Duodenal mucosa (tissue), 2 donors: ENCODE measurements at regions not wholly inside any gene's neighbourhood (a gene's known extent, or its start where the extent isn't known, plus 50 kb on each side); places are given as distances from the start of the nearest gene placed in this dataset.
"Not testable (repeated sequence)": the region's sequence is repeated elsewhere in the genome, so short reads cannot be mapped to it uniquely, and the experiment has no call there.

ENCODE experiments used
- H3K27ac ChIP-seq: one replicate; pipeline ENCODE4 v1.7.0; 2013; ENCODE audit warnings: low read depth, low read length
- H3K27me3 ChIP-seq, 2 donors: one replicate each; pipeline ENCODE4 v1.7.0; 2013; ENCODE audit warnings: low read length in 2 of 2, control low read depth in 1 of 2; ENCODE audit not compliant: insufficient read depth in 2 of 2, control insufficient read depth in 1 of 2
- H3K36me3 ChIP-seq, 2 donors: one replicate each; pipeline ENCODE4 v1.7.0; 2013; ENCODE audit warnings: low read length in 2 of 2, control low read depth in 1 of 2; ENCODE audit not compliant: insufficient read depth in 2 of 2, control insufficient read depth in 1 of 2
- H3K4me1 ChIP-seq, 2 donors: one replicate each; pipeline ENCODE4 v1.7.0; 2013; ENCODE audit warnings: low read length in 2 of 2, control low read depth in 1 of 2; ENCODE audit not compliant: insufficient read depth in 2 of 2, control insufficient read depth in 1 of 2
- H3K4me3 ChIP-seq, 2 donors: one replicate each; pipeline ENCODE4 v1.7.0; 2013; ENCODE audit warnings: low read length in 2 of 2, low read depth in 1 of 2
- H3K9ac ChIP-seq, 2 donors: one replicate each; pipeline ENCODE4 v1.7.0; 2013; ENCODE audit warnings: low read length in 2 of 2, low read depth in 1 of 2
- H3K9me3 ChIP-seq, 2 donors: one replicate each; pipeline ENCODE4 v1.7.0; 2013; ENCODE audit warnings: low read length in 2 of 2, control low read depth in 1 of 2; ENCODE audit not compliant: control insufficient read depth in 1 of 2

DNA sequence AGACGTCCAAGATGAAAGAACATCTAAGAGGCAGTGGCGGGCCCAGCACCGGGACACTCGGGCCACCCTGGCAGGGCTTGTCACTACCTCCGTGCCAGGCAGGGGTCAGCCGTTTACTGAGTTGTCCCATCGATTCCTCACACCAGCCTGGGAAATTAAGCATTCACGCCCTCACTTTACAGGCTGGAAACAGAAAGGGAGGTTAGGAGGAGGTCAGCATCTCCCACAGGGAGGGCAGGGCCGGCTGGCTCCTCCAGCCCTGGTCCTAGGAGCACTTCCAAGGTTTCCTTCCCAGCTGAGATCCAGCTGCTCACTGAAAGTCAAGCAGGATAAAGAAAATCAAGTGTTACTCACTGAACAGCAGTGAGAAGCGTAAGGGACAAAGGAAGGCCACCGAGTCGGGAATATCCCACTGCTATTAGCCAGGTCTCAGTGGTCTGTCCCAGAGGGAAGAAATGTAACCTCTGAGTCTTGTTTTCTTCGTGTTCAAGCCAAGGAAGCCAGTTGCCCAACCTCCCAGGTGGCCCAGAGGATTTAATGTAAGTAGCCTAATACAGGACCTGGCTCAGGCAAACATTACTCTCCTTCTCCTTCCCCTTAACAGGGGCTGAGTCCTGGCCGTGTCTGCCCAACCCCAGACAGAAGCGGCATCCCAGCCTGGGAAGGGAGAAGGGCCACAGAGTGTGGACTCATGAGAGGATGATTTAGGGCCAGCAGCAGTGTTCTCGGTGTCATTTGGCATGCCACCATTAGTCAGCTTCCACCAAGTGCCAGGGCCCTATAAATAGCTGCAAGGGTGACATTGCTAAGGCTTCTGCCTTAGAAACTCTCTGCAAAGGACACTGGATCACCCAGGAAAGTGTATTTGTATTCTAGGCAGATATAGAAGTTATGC lies 203.1 kb upstream of the GALNT2 start:
- Histone ChIP-seq H3K9ac (no peak overlapping the region), H3K36me3 (no peaks in the 10 kb centered on the region), H3K4me3 (no peak overlapping the region), H3K4me1 (peaks cover 0 to 4% of the 10 kb centered on the region in 2 donors), H3K27me3 (no peaks in the 10 kb centered on the region), H3K9me3 (no peaks in the 10 kb centered on the region), H3K27ac (no peak overlapping the region)

GRCh38 chr1:229864686-229865230 lies 202.3 kb upstream of the GALNT2 start:
- Histone ChIP-seq H3K36me3 (no peaks in the 10 kb centered on the region), H3K27me3 (no peaks in the 10 kb centered on the region), H3K27ac (no peak overlapping the region), H3K4me3 (no peak overlapping the region), H3K9ac (no peak overlapping the region), H3K9me3 (no peaks in the 10 kb centered on the region), H3K4me1 (peaks cover 0 to 4% of the 10 kb centered on the region in 2 donors)

DNA sequence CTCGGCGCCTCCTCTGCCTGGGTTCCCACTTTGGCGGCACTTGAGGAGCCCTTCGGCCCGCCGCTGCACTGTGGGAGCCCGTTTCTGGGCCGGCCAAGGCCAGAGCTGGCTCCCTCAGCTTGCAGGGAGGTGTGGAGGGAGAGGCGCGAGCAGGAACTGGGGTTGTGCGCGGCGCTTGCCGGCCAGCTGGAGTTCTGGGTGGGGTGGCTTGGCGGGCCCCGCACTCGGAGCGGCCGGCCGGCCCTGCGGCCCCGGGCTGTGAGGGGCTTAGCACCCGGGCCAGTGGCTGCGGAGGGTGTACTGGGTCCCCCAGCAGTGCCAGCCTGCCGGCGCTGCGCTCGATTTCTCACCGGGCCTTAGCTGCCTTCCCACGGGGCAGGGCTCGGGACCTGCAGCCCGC lies 201.7 kb upstream of the GALNT2 start:
- H3K27me3 ChIP-seq, H3K9ac ChIP-seq, H3K4me1 ChIP-seq, H3K9me3 ChIP-seq, H3K27ac ChIP-seq, H3K4me3 ChIP-seq, H3K36me3 ChIP-seq: not testable (repeated sequence)

- Histone ChIP-seq H3K9me3 (no peaks in the 10 kb centered on the region), H3K4me1 (no peaks in the 10 kb centered on the region), H3K27ac (no peak overlapping the region), H3K36me3 (no peaks in the 10 kb centered on the region), H3K9ac (no peak overlapping the region), H3K27me3 (peaks cover 0 to 4% of the 10 kb centered on the region in 2 donors), H3K4me3 (no peak overlapping the region)
Observed at GRCh38 chr1:229867726-229868125, 199.3 kb upstream of the GALNT2 start.

DNA sequence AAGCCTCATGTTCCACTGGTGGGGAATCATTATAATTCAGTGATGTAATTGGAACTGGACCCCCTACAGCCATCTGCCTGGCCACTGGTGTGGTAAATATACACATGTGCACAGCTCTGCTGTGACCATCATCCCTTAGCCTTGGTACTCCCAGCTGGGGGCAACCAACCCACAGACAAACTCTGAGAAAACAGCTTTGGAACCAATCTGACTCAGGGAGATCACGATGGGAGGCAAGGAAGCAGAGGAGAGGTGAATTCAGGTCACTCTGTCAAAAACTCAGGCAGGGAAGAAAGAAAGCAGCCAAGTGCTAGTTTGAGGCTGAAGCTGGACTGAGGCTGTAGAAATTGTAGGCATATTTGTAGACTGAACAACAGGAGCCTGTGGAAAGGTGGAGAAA lies 197.8 kb upstream of the GALNT2 start:
- peaks cover 0 to 4% of the 10 kb centered on the region in 2 donors for H3K27me3 ChIP-seq
- H3K9me3 ChIP-seq = no peaks in the 10 kb centered on the region
- no peaks in the 10 kb centered on the region for H3K36me3 ChIP-seq
- H3K4me3 ChIP-seq = no peak overlapping the region
- H3K9ac ChIP-seq = no peak overlapping the region
- H3K27ac ChIP-seq = no peak overlapping the region
- no peaks in the 10 kb centered on the region for H3K4me1 ChIP-seq

DNA sequence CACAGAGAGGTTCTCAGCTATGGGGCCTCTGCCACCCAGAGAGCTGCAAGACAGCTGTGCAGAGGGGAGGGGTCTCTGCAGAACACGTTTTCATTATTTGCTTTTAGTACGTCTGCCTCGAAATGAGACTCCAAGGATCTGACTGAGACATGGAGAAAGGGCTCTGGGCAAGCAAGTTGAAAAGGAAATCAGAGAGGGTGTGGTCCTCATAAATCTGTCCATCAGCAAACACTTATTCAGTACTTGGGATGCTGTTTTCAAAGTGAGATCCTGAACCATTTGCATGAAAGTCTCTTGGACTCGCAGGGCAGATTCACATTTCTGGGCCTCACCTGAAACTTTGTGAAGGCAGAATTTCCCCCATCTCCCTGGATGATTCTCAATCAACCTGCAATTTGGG lies 197.4 kb upstream of the GALNT2 start:
- H3K9me3 ChIP-seq = no peaks in the 10 kb centered on the region
- no peak overlapping the region for H3K4me3 ChIP-seq
- H3K36me3 ChIP-seq = no peaks in the 10 kb centered on the region
- H3K4me1 ChIP-seq = no peaks in the 10 kb centered on the region
- H3K27ac ChIP-seq = no peak overlapping the region
- peaks cover 0 to 4% of the 10 kb centered on the region in 2 donors for H3K27me3 ChIP-seq
- no peak overlapping the region for H3K9ac ChIP-seq

- Histone ChIP-seq H3K36me3 (no peaks in the 10 kb centered on the region), H3K27ac (no peak overlapping the region), H3K9me3 (no peaks in the 10 kb centered on the region), H3K9ac (no peak overlapping the region), H3K4me1 (no peaks in the 10 kb centered on the region), H3K4me3 (no peak overlapping the region), H3K27me3 (peaks cover 0 to 4% of the 10 kb centered on the region in 2 donors)
Observed at GRCh38 chr1:229870381-229870780, 196.7 kb upstream of the GALNT2 start.

DNA sequence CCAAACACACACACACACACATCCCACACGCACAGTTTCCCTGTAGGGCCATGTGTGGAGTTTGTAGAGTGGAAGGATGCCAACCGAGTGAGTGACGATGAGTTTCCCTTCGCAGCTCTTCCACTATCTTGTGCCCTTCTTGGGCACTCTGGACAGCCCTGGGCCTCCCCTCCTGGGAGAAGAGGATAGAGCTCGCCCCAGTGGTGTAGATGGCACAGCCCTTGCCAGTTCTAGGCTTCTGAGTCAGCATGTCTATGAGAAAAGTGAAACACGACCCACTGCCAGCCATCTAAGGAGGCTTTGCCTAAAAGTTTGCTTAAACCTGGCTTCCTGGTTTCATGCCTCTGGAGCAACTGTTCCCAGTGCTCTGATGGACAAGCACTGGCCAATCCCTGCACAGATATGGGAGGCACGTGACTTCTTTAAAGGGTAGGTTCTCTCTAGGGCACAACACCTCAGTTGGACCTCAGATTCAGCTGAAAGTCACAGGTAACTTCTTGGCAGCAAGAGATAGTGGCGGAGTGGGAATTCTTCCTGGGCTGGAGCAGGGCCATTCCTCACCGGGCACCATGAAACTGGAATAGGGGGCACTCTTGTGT lies 195.9 kb upstream of the GALNT2 start:
- no peak overlapping the region for H3K27ac ChIP-seq
- H3K36me3 ChIP-seq = no peaks in the 10 kb centered on the region
- H3K4me3 ChIP-seq = no peak overlapping the region
- H3K27me3 ChIP-seq = peaks cover 0 to 4% of the 10 kb centered on the region in 2 donors
- H3K9me3 ChIP-seq = no peaks in the 10 kb centered on the region
- H3K9ac ChIP-seq = no peak overlapping the region
- no peaks in the 10 kb centered on the region for H3K4me1 ChIP-seq

- Histone ChIP-seq H3K9ac (no peak overlapping the region), H3K4me1 (no peaks in the 10 kb centered on the region), H3K27me3 (peaks cover 4% of the 10 kb centered on the region in 2 donors), H3K9me3 (no peaks in the 10 kb centered on the region), H3K27ac (no peak overlapping the region), H3K4me3 (no peak overlapping the region), H3K36me3 (no peaks in the 10 kb centered on the region)
Observed at GRCh38 chr1:229874136-229874535, 192.9 kb upstream of the GALNT2 start.

DNA sequence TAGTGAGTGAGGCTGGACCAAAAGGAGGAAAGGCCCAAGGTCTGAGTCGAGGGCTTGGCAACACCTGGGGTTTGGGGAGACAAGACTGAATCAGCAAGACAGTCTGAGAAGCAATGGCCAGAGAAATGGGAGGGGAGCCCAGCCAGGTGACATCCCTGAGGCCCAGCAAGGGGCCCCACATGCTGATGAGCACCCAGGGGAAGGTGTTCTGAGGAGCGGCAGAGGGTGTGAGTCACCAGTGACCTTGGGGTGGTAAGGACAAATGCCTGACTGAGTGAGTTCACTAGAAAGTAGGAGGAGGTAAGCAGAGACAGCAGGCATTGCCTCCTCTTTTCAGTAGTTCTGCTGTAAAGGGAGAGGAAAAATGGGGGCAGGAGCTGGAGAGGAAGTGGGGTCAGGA lies 192.4 kb upstream of the GALNT2 start:
- no peaks in the 10 kb centered on the region for H3K9me3 ChIP-seq
- no peak overlapping the region for H3K27ac ChIP-seq
- H3K36me3 ChIP-seq = no peaks in the 10 kb centered on the region
- H3K27me3 ChIP-seq = peaks cover 4% of the 10 kb centered on the region in 2 donors
- H3K4me3 ChIP-seq = no peak overlapping the region
- no peaks in the 10 kb centered on the region for H3K4me1 ChIP-seq
- no peak overlapping the region for H3K9ac ChIP-seq
